ENCODE measurements at regions not wholly inside any gene's neighbourhood (a gene's known extent, or its start where the extent isn't known, plus 50 kb on each side); places are given as distances from the start of the nearest gene placed in this dataset.

- DNase-seq (ENCODE audit: low read depth in 3 of 3, low spot score in 2 of 3) = no peak
These were observed 541.7 kb upstream of the ZNF385D start for GRCh38 chr3:22292681-22293080.

DNA sequence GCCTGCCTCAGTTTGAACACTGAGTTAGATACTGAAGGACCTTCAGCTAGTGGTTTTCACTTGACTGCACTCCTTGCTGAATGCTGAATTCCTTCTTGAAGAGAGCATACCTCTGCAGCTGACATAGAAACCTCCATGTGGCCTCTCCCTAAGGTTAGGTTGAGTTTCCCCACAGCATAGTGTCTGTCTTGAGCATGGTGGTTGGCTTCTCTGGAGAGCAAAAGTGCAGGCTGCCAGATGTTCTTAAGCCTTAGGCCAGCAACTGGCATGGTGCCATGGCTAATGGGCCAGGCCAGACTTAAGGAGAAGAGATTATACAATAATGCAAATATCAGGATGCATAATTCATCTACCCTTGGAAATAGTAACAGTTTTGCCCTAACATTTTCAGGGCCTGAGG, 545.6 kb upstream of the ZNF385D start:
- no peak for DNase-seq (ENCODE audit: low read depth in 3 of 3, low spot score in 2 of 3)

DNA sequence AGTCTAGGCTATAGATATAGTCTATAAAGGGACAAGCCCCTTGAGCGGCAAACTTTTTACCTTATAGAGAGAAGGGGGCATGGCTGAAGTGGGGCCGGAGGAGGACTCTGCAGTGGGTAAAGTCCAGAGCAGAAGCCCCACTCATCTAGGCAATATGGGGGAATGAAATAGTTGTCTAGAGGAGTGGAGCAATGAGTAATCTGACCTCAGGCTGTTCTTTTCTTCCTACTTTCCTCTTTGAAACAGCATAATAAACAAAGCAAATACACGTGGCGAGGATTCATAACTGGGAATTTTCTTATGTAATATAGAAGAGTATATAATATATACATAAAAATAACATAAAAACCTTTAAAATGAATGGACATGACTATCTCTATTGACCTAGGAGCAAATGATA, 546.4 kb upstream of the ZNF385D start:
- no peak for DNase-seq (ENCODE audit: low read depth in 3 of 3, low spot score in 2 of 3)

GRCh38 chr3:22306454-22306853, 555.4 kb upstream of the ZNF385D start:
- DNase-seq (ENCODE audit: low read depth in 3 of 3, low spot score in 2 of 3) = no peak

GRCh38 chr3:22308871-22309270, 557.9 kb upstream of the ZNF385D start:
- DNase-seq (ENCODE audit: low read depth in 3 of 3, low spot score in 2 of 3) = no peak

DNA sequence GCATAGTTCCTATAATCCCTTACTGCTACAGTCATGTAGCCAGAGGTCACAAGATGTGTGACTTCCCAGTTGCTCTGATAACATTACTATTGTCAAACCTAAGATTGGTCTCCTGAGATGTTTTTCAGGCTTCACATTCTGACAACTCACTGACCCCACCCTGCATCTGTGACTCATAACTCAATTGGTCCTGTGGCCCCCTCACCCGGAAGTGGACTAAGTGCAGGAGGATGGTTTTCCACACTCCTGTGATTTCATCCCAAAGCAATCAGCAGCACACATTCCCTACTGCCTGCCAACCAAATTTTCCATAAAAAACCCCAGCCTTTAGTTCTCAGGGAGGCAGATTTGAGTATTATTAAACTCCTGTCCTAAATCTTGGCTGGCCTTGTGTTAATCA, 564.9 kb upstream of the ZNF385D start:
- no peak for DNase-seq (ENCODE audit: low read depth in 3 of 3, low spot score in 2 of 3)

- no peak for DNase-seq (ENCODE audit: low read depth in 3 of 3, low spot score in 2 of 3)
These were observed 567.3 kb upstream of the ZNF385D start for GRCh38 chr3:22318325-22318724.

DNA sequence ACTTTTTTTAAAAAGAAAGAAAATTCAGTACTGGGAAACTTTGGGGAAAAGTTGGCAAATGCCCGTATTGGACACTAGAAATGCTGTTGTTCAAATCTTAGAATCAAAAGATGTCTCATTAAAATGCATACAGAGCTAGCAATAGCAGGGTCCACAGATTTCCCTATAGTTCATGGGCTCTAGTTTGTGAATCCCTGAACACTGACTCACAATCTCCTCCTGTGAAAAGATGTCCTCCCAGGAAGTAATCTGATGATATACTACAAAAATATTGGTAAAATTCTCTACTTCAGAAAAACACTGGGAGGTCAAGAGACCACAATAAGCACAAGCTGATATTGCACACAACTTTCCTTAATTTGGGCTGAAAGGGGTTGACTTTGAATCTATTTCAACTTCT, 568.4 kb upstream of the ZNF385D start:
- DNase-seq (ENCODE audit: low read depth in 3 of 3, low spot score in 2 of 3) = no peak

GRCh38 chr3:22322861-22323260, 571.9 kb upstream of the ZNF385D start:
- DNase-seq (ENCODE audit: low read depth in 3 of 3, low spot score in 2 of 3) = no peak

DNA sequence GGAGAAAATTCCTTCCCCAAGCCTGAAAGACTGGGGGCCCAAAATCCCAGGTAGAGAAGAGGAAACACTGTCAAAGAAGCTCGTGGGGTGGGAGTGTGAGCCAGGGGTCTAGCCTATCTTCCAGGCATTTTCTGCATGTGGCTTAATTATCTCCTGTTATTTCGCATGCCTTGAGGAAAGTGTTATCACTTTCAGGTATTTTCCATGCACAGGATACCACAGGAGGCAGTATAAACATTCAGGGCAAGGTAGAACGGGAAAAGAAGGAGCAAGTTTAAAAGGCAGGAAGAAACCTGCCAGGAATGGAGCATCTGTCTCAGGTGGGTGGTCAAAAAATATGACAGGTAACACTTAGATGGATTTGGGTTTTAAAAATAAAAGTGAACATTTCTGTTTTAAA, 575.3 kb upstream of the ZNF385D start:
- no peak for DNase-seq (ENCODE audit: low read depth in 3 of 3, low spot score in 2 of 3)

DNA sequence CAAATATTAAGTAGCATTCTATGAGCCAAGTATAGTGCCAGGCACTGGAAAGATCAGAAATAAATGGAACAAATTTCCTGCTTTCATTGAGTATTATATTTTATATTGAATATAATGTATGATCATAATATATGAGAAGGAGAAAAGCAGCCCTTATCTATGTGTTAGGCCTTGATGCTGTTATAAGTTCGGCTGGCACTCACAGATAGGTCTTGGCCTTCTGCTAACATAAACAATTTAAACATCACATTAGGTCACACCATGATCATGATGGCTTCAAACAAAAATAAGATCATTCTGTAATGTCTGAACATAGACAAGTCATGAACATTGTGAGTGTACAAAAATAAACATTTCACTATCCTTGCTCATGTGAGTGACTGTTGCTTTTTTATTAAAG, 584.0 kb upstream of the ZNF385D start:
- no peak for DNase-seq (ENCODE audit: low read depth in 3 of 3, low spot score in 2 of 3)

GRCh38 chr3:22349215-22349851, 598.3 kb upstream of the ZNF385D start:
- no peak for DNase-seq (ENCODE audit: low read depth in 3 of 3, low spot score in 2 of 3)

- DNase-seq (ENCODE audit: low read depth in 3 of 3, low spot score in 2 of 3) = no peak
These were observed 600.8 kb upstream of the ZNF385D start for GRCh38 chr3:22351806-22352205.

GRCh38 chr3:22353126-22353525, 602.1 kb upstream of the ZNF385D start:
- DNase-seq (ENCODE audit: low read depth in 3 of 3, low spot score in 2 of 3) = no peak

DNA sequence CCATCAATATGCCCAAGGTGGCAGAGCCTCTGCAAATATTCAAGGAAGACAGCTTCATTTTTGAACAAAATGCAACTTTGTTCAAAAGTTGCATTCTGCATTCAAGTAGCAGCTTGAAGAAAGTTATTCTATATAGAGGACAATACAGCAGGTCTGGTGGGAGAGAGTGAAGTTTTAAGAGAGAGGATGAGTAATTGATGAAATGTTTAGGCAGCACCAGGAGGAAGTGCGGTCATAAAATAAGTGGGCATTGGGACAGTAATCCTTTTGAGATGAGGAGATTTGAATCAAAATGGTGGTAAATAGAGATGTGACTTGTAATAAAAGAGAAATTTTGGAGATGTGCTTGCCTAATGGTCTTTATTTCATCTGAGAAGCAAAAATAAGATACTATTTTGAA, 607.3 kb upstream of the ZNF385D start:
- DNase-seq (ENCODE audit: low read depth in 3 of 3, low spot score in 2 of 3) = no peak

DNA sequence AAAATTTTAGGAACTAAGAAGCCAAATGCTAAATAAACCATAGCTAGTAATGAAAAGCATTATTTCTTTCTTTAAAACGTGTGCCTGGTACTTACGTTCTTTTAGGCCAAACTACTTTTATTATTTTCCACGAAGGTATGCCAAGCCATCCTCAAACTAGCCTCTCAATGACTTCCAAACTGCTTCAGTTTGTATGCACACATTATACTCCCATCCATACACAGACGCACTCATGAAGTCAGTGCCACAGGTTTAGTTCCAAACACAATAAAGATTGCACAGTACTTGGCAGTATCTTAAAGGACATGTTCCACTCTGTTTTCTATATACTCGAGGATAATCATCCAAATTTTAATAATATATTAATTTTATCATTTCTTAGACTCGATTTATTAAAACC, 609.2 kb upstream of the ZNF385D start:
- DNase-seq (ENCODE audit: low read depth in 3 of 3, low spot score in 2 of 3) = no peak

DNA sequence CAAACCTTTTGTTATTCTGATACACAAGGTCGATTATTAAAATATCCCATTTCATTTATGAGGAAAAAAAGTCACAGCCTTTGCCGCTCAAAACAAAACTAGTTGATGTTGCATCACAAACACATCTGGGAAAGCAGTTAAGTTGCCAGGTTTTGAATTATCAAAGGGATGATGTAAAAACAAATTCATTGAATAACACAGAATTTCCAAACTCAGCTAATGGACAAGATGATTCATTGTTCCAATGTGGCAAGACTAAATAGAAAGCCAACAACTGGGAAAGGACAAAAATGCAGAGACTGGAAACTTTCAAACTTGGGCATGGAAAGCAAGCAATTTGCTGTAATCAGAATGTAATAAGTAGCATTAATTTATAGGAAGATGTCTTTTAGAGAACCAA, 610.0 kb upstream of the ZNF385D start:
- no peak for DNase-seq (ENCODE audit: low read depth in 3 of 3, low spot score in 2 of 3)

DNA sequence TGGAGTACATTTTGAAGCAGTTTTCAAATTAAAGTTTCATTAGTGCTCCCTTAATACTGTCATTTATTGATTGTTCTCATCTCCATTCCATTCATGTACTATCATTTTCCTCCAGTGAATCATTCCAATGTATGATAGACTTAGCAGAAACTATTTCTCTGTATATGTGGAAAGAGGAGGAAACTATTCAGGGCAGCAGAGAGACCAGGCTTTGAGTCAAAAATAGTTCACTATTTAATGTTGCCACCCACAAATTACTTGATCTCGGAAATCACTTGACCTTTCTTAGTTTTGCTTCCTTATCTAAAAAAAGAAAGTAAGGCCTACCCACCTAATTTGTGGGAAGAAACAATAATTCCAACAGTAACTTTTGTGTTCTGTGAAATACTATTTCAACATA, 610.5 kb upstream of the ZNF385D start:
- DNase-seq (ENCODE audit: low read depth in 3 of 3, low spot score in 2 of 3) = no peak

- DNase-seq (ENCODE audit: low read depth in 3 of 3, low spot score in 2 of 3) = no peak
These were observed 613.8 kb upstream of the ZNF385D start for GRCh38 chr3:22364851-22365250.

GRCh38 chr3:22366781-22367180, 615.8 kb upstream of the ZNF385D start:
- no peak for DNase-seq (ENCODE audit: low read depth in 3 of 3, low spot score in 2 of 3)

GRCh38 chr3:22371036-22371435, 620.0 kb upstream of the ZNF385D start:
- DNase-seq (ENCODE audit: low read depth in 3 of 3, low spot score in 2 of 3) = no peak

DNA sequence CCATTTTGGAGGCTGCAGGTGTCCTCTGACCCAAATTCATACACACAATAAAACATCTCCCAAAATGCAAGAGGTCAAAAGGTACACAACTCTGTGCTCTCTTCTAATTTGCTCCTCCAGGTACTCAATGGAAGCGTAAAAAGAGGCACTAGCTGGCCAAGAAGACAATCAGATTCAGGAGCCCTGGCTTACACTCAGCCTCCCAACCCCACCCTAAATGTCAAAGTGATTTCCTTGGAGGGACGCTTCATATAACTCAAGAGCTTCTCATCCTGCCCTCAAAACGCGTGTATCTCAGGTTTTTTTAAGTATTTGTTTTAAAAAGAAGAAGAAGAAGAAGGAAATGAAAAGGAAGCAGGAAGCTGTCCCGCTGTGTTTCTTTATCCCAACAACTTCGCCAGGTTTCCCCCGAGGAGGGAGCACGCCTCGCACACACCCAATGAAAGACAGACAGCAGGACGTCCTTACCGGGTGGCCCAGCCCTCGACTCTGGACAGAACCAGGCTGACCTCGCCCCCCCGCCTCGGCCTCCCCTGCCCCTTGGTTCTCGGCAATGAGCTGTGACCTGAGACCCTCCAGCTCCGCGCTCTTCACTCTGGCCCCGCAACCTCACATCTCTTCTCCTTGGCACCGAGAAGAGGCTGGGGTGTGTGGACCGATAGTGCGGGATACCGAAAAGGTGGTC, 620.7 kb upstream of the ZNF385D start:
- DNase-seq (ENCODE audit: low read depth in 3 of 3, low spot score in 2 of 3) = no peak

All from right renal cortex interstitium (tissue), 3 donors.